ENCODE measurements at regions not wholly inside any gene's neighbourhood (a gene's known extent, or its start where the extent isn't known, plus 50 kb on each side); places are given as distances from the start of the nearest gene placed in this dataset.

DNA sequence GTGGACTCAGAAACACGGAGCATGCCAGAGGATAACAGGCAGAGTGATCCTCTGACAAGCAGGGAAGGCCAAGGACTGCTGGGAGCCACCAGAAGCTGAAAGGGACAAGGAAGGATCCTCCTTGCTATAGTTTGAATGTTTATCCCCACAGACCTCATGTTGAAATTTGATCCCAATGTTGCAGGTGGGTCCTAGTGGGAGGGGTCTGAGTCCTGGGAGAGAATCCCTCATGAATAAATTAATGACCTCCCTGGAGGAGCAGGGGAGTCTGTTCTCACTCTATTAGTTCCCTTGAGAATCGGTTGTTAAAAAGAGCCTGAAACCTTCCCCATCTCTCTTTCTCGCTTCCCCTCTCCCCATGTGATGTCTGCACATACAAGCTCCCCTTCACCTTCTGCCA is 124.4 kb downstream of the FBXO15 start:
- DNase-seq (ENCODE audit: extremely low read depth, low read depth, low spot score) = no peak

DNA sequence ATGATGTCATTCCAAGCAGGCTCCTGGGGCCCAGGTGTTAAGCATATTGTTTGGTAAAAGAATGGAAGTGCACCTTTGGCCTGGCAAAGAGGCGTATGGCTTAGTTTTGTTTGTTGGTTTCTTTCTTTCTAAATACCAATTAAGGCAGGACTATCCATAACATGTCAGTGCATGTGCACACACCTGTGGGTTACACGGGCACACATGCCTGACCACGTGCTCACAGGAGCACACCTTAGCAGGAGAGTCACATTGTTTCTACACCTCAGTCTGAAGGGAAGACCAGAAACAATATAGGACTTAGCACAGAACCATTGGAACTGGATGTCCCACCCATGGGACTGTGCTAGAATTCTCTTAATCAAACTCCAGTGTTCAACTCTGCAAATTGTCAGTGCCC is 127.8 kb downstream of the FBXO15 start:
- no peak for DNase-seq (ENCODE audit: extremely low read depth, low read depth, low spot score)

DNA sequence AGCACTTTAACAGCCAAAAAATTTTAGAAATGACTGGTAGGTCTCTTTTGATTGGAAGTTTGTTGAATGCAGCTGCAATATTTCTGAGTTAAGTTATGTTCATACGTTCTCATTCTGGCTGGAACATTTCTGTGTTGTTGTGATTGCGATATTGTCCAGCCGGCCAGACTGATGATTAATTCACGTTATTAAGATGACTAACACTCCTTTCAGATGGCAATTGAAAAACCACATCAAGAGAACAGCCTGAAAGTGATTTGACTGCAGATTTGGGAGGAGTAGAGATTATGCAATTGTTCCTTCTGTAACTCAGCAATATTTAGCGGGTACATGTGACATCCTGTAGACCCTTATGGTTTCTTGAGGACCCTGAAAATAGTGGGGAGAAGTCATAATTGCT is 133.7 kb downstream of the FBXO15 start:
- DNase-seq (ENCODE audit: extremely low read depth, low read depth, low spot score) = no peak

- no peak for DNase-seq (ENCODE audit: extremely low read depth, low read depth, low spot score)
Observed at GRCh38 chr18:74012954-74013630, 134.5 kb downstream of the FBXO15 start.

- no peak for DNase-seq (ENCODE audit: extremely low read depth, low read depth, low spot score)
Observed at GRCh38 chr18:74006143-74006542, 141.5 kb downstream of the FBXO15 start.

GRCh38 chr18:74005320-74006109 is 142.1 kb downstream of the FBXO15 start:
- no peak for DNase-seq (ENCODE audit: extremely low read depth, low read depth, low spot score)

- no peak for DNase-seq (ENCODE audit: extremely low read depth, low read depth, low spot score)
Observed at GRCh38 chr18:73992242-73993022, 155.2 kb downstream of the FBXO15 start.

GRCh38 chr18:73991570-73991969 is 156.1 kb downstream of the FBXO15 start:
- no peak for DNase-seq (ENCODE audit: extremely low read depth, low read depth, low spot score)

- DNase-seq (ENCODE audit: extremely low read depth, low read depth, low spot score) = no peak
Observed at GRCh38 chr18:73990258-73990657, 157.4 kb downstream of the FBXO15 start.

DNA sequence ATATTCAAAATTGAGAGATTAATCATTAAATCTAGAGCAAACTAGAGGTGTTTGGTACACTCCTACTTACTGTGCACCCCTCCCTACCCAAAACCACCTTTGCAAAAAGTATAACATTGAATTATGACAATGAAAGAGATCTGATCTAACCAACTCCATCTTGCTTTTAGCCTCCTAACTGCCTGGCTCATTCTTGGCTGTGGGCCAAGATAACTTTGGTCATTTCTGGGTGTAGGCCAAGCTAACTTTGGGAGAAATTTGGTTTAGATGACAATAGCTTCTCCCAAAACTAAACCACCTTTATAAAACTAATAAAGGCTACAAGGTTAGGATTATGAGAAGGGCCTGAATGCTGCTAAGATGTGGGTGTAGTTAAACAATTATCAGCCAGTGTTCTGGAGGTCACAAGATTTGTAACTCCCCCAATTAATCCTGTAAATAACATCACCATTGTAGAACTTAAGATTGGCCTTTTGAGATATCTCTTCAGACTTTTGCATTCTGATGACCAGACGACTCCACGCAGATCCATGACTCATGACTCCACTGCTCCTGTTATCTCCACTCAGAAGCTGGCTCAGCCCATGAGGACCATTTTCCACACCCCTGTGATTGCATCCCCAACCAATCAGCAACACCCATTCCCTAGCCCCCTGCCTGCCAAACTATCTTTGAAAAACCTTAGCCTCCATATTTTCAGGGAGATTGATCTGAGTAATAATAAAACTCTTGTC is 160.2 kb downstream of the FBXO15 start:
- no peak for DNase-seq (ENCODE audit: extremely low read depth, low read depth, low spot score)

- no peak for DNase-seq (ENCODE audit: extremely low read depth, low read depth, low spot score)
Observed at GRCh38 chr18:73986711-73987110, 160.9 kb downstream of the FBXO15 start.

GRCh38 chr18:73985855-73986625 is 161.6 kb downstream of the FBXO15 start:
- no peak for DNase-seq (ENCODE audit: extremely low read depth, low read depth, low spot score)

GRCh38 chr18:73983970-73984369 is 163.7 kb downstream of the FBXO15 start:
- DNase-seq (ENCODE audit: extremely low read depth, low read depth, low spot score) = no peak

DNA sequence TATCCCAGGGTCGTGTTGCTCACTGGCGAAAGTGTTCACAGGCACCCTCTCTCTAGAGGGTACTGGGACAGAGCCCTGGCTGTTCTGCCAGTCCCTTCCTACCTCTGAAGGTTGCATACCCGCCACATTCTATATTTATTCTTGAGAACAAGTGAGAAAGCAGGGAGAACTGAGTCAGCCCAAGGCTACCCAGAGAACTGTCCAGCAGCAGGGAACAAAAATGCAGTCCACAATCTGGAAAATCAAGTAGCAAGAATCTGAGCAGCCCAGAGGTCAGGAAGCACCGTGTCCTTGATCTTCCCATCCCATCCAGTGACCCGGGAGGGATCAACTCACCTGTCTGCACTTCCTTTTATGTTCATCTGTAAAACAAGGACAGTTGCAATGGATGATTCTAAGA is 164.1 kb downstream of the FBXO15 start:
- no peak for DNase-seq (ENCODE audit: extremely low read depth, low read depth, low spot score)

DNA sequence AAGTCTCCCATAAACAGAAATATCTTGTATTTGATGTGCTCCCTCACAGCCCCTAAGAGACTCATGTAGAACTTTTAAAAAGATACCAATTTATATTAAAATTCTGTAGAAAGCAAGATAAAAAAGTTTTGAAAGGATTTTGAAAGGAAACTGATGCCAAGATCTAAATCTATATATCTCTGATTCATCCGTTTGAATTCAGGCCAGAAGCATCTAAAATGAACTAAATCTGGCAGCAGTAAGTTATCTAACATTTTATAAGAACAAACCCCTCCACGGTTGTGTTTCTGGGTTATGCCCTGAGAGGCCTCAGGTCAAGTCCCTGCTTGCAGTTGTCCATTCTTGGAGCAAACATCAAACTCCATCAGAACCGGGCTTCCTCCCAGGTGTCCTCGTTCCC is 165.8 kb downstream of the FBXO15 start:
- no peak for DNase-seq (ENCODE audit: extremely low read depth, low read depth, low spot score)

DNA sequence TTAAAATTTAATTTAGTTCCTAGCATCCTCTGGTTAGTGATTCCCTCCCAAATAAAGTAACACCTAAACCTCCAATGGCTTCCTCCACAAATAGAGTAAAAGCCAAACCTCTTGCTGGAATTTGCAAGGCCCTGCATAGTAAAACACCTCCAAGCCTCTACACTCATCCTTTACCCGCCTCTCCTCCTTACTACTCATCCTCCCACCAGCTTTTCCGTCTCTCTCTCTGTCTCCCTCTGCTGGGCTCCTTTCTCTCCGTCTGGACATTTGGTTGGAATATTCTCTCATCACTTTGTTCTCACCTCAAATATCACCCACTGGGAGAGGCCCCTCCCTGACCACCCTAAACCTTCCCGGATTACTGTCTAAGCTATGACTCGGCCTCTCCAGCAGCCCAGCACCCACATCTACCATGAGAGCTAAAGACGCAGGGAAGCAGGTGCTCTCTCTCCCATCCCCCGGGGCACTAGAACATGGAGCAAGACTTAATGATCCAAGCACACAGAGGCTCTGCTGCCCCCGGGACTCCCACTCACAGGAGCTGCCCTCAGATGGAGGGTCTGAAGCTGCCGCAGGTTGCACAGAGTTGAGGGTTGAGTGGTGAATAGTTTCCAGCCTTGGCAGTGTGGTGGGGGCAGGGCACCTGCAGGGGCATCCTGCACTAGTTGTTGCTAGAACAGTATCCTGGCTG is 167.2 kb downstream of the FBXO15 start:
- DNase-seq (ENCODE audit: extremely low read depth, low read depth, low spot score) = no peak

DNA sequence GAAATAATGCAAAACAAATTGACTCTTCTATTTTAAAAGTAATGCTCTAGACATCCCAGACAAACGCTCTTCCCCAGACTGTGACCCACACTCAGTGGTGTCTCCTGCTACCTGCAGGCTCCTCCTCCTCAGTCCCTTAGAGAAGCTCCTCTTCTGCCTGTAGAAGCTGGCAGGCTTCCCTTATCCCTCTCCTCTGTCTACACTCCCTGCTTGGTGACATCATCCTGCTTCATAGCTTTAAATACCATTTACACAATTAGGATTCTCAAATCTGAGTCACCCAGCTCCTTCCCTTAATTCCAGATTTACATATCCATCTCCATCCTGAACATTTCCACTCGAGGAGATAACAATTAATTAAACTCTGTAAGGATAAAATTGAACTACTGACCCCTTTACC is 167.9 kb downstream of the FBXO15 start:
- no peak for DNase-seq (ENCODE audit: extremely low read depth, low read depth, low spot score)

DNA sequence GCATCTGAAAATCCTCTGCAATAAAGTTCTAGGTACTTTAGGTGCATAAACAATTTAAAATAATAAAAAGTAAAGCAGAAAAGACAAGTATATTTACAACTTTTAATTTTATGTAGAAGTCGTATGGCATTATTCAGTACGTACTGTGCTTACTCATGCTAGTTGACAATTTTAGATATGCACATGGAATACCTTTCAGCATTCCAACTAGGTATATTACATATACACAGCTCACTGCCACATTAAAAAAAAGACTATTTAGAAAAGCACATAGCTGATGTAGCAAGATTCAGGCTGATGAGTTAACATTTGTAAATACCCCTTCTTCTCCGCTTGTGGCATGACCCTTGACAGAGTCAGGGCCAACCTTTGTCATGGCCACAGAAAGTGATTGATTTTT is 171.2 kb downstream of the FBXO15 start:
- no peak for DNase-seq (ENCODE audit: extremely low read depth, low read depth, low spot score)

GRCh38 chr18:73975266-73975665 is 172.4 kb downstream of the FBXO15 start:
- no peak for DNase-seq (ENCODE audit: extremely low read depth, low read depth, low spot score)

DNA sequence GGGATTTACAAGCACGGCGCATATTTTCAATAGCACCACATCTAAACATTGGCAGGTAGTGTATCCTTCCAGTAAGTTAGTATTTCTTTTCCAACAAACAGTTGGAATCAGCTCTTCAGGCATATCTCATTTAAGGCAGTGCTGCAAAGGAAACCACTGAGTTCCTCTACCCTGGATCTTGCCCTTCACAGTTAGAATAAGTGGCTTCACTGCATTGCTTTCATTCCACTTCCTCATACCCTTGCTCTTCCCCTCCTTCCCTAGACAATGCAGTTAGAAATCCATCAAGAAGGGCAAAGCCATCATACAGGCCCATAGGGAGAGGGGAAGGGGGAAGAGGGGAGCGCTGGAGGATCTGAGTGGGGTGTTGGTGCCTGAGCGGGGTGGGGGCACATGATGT is 173.7 kb downstream of the FBXO15 start:
- no peak for DNase-seq (ENCODE audit: extremely low read depth, low read depth, low spot score)
